ENCODE measurements at regions not wholly inside any gene's neighbourhood (a gene's known extent, or its start where the extent isn't known, plus 50 kb on each side); places are given as distances from the start of the nearest gene placed in this dataset.

GRCh38 chr2:118589721-118590120, 257.7 kb downstream of the EN1 start:
- ChIA-PET CTCF (ENCODE audit: low intra/inter-chr PET ratio) (no interaction called here), POLR2A (no interaction called here)
- intact Hi-C loops (cut with micrococcal nuclease) (no loop called here), in situ Hi-C loops (cut with MboI) (no loop called here)
- Histone ChIP-seq H3K27ac (ENCODE audit: extremely low read depth, low read depth, low read length) (no peak overlapping the region), H2AFZ (ENCODE audit: low read depth, low read length) (no peak overlapping the region), H3K9me1 (ENCODE audit: control insufficient read depth, insufficient read depth, low read length) (no peaks in the 10 kb centered on the region), H3K4me3 (no peak overlapping the region), H4K20me1 (replicated peaks; ENCODE audit: control insufficient read depth, insufficient read depth, low read length) (no peaks in the 10 kb centered on the region), H3K4me2 (ENCODE audit: insufficient read depth, low read length) (no peak overlapping the region), H3K27me3 (ENCODE audit: control insufficient read depth in 2 of 2, insufficient read depth in 2 of 2, low read length in 2 of 2) (peaks cover 3 to 8% of the 10 kb centered on the region in 2 experiments; a peak in 2 of 5 replicates), H3K9me3 (replicated peaks; ENCODE audit: control insufficient read depth, insufficient read depth, low read depth, low read length) (no peaks in the 10 kb centered on the region), H3K79me2 (ENCODE audit: control insufficient read depth, insufficient read depth, low read length) (no peaks in the 10 kb centered on the region), H3K36me3 (ENCODE audit: control insufficient read depth, insufficient read depth, low read length) (no peaks in the 10 kb centered on the region), H3K9ac (ENCODE audit: insufficient read depth in 1 of 2, low read depth in 2 of 2, low read length in 2 of 2) (no peak overlapping the region), H3K4me1 (replicated peaks in 1 of 2; ENCODE audit: control insufficient read depth in 2 of 2, insufficient read depth in 2 of 2, low read length in 2 of 2) (no peaks in the 10 kb centered on the region)
- no TSS peak for BruUV-seq (replicated peaks)
- TF ChIP-seq RUNX1 (IDR thresholded peaks at IDR 0.05; ENCODE audit: low read depth) (no peak), EHMT2 (IDR thresholded peaks at IDR 0.05) (no peak), ZNF561 (CRISPR knock-in tag; conservative IDR thresholded peaks at IDR 0.05) (no peak), GTF2E2 (tag; IDR thresholded peaks at IDR 0.05) (no peak), HOXB6 (CRISPR knock-in tag; IDR thresholded peaks at IDR 0.05; ENCODE audit: borderline replicate concordance) (no peak)
- TF ChIP-seq, protein P1, sequence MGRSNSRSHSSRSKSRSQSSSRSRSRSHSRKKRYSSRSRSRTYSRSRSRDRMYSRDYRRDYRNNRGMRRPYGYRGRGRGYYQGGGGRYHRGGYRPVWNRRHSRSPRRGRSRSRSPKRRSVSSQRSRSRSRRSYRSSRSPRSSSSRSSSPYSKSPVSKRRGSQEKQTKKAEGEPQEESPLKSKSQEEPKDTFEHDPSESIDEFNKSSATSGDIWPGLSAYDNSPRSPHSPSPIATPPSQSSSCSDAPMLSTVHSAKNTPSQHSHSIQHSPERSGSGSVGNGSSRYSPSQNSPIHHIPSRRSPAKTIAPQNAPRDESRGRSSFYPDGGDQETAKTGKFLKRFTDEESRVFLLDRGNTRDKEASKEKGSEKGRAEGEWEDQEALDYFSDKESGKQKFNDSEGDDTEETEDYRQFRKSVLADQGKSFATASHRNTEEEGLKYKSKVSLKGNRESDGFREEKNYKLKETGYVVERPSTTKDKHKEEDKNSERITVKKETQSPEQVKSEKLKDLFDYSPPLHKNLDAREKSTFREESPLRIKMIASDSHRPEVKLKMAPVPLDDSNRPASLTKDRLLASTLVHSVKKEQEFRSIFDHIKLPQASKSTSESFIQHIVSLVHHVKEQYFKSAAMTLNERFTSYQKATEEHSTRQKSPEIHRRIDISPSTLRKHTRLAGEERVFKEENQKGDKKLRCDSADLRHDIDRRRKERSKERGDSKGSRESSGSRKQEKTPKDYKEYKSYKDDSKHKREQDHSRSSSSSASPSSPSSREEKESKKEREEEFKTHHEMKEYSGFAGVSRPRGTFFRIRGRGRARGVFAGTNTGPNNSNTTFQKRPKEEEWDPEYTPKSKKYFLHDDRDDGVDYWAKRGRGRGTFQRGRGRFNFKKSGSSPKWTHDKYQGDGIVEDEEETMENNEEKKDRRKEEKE (IDR thresholded peaks at IDR 0.05; ENCODE audit: borderline replicate concordance in 1 of 2, control insufficient read depth in 1 of 2, low read depth in 2 of 2, low read length in 1 of 2), result no peak
- WGBS (ENCODE audit: insufficient coverage, low coverage, missing lambda C conversion rate), result 3% methylated on average over 3 of the region's 3 CpGs
- ATAC-seq, result no peak
- DNase-seq (ENCODE audit: extremely low read depth in 1 of 4, low spot score in 3 of 4), result no peak
- no peak for FAIRE-seq

Measured in K562 (cell line).